ENCODE measurements at regions not wholly inside any gene's neighbourhood (a gene's known extent, or its start where the extent isn't known, plus 50 kb on each side); places are given as distances from the start of the nearest gene placed in this dataset.

- Histone ChIP-seq H3K36me3 (ENCODE audit: insufficient read depth, low read length) (no peaks in the 10 kb centered on the region), H3K4me2 (ENCODE audit: insufficient read depth, low read length) (no peak overlapping the region), H3K27ac (ENCODE audit: low read depth, low read length) (no peak overlapping the region), H4K20me1 (ENCODE audit: insufficient read depth, low read length) (no peaks in the 10 kb centered on the region), H3K4me1 (ENCODE audit: insufficient read depth, low read length) (no peaks in the 10 kb centered on the region), H2AFZ (ENCODE audit: low read length) (no peak overlapping the region), H3K4me3 (ENCODE audit: insufficient read depth, low read length) (no peak overlapping the region), H3K27me3 (ENCODE audit: insufficient read depth, low read length) (peaks cover 17% of the 10 kb centered on the region), H3K9me3 (ENCODE audit: low read depth, low read length) (no peaks in the 10 kb centered on the region), H3K79me2 (ENCODE audit: insufficient read depth, low read length) (no peaks in the 10 kb centered on the region)
- no peak for TF ChIP-seq CTCF (IDR thresholded peaks at IDR 0.05; ENCODE audit: extremely low read depth, low read depth, low read length)
- peak; percentile 92 for DNase-seq (ENCODE audit: insufficient read length, low spot score, missing footprints)
Measured at GRCh38 chr2:120435671-120436459, 89.9 kb downstream of the INHBB start.

GRCh38 chr2:120436460-120436739 is 90.5 kb downstream of the INHBB start:
- Histone ChIP-seq H3K4me3 (ENCODE audit: insufficient read depth, low read length) (no peak overlapping the region), H3K4me2 (ENCODE audit: insufficient read depth, low read length) (no peak overlapping the region), H4K20me1 (ENCODE audit: insufficient read depth, low read length) (no peaks in the 10 kb centered on the region), H3K79me2 (ENCODE audit: insufficient read depth, low read length) (no peaks in the 10 kb centered on the region), H3K4me1 (ENCODE audit: insufficient read depth, low read length) (no peaks in the 10 kb centered on the region), H3K27me3 (ENCODE audit: insufficient read depth, low read length) (peaks cover 14% of the 10 kb centered on the region), H3K9me3 (ENCODE audit: low read depth, low read length) (no peaks in the 10 kb centered on the region), H3K36me3 (ENCODE audit: insufficient read depth, low read length) (no peaks in the 10 kb centered on the region), H3K27ac (ENCODE audit: low read depth, low read length) (no peak overlapping the region), H2AFZ (ENCODE audit: low read length) (no peak overlapping the region)
- DNase-seq (ENCODE audit: insufficient read length, low spot score, missing footprints), result no peak
- no peak for TF ChIP-seq CTCF (IDR thresholded peaks at IDR 0.05; ENCODE audit: extremely low read depth, low read depth, low read length)

GRCh38 chr2:120436885-120437603 is 91.1 kb downstream of the INHBB start:
- H3K9me3 ChIP-seq (ENCODE audit: low read depth, low read length), result no peaks in the 10 kb centered on the region
- no peak overlapping the region for H2AFZ ChIP-seq (ENCODE audit: low read length)
- no peaks in the 10 kb centered on the region for H3K79me2 ChIP-seq (ENCODE audit: insufficient read depth, low read length)
- peak; percentile 89 for DNase-seq (ENCODE audit: insufficient read length, low spot score, missing footprints)
- peaks cover 18% of the 10 kb centered on the region for H3K27me3 ChIP-seq (ENCODE audit: insufficient read depth, low read length)
- no peak overlapping the region for H3K4me3 ChIP-seq (ENCODE audit: insufficient read depth, low read length)
- no peaks in the 10 kb centered on the region for H4K20me1 ChIP-seq (ENCODE audit: insufficient read depth, low read length)
- H3K36me3 ChIP-seq (ENCODE audit: insufficient read depth, low read length), result no peaks in the 10 kb centered on the region
- no peak overlapping the region for H3K4me2 ChIP-seq (ENCODE audit: insufficient read depth, low read length)
- H3K27ac ChIP-seq (ENCODE audit: low read depth, low read length), result no peak overlapping the region
- peak; percentile 58 for TF ChIP-seq CTCF (IDR thresholded peaks at IDR 0.05; ENCODE audit: extremely low read depth, low read depth, low read length)
- peaks cover under 1% of the 10 kb centered on the region for H3K4me1 ChIP-seq (ENCODE audit: insufficient read depth, low read length)

- Histone ChIP-seq H3K4me3 (ENCODE audit: insufficient read depth, low read length) (no peak overlapping the region), H3K27ac (ENCODE audit: low read depth, low read length) (no peak overlapping the region), H3K27me3 (ENCODE audit: insufficient read depth, low read length) (peaks cover 23% of the 10 kb centered on the region), H3K9me3 (ENCODE audit: low read depth, low read length) (no peaks in the 10 kb centered on the region), H4K20me1 (ENCODE audit: insufficient read depth, low read length) (no peaks in the 10 kb centered on the region), H3K36me3 (ENCODE audit: insufficient read depth, low read length) (no peaks in the 10 kb centered on the region), H3K4me2 (ENCODE audit: insufficient read depth, low read length) (no peak overlapping the region), H3K4me1 (ENCODE audit: insufficient read depth, low read length) (peaks cover 6% of the 10 kb centered on the region), H2AFZ (ENCODE audit: low read length) (no peak overlapping the region), H3K79me2 (ENCODE audit: insufficient read depth, low read length) (no peaks in the 10 kb centered on the region)
- DNase-seq (ENCODE audit: insufficient read length, low spot score, missing footprints), result peak; percentile 58
- no peak for TF ChIP-seq CTCF (IDR thresholded peaks at IDR 0.05; ENCODE audit: extremely low read depth, low read depth, low read length)
Measured at GRCh38 chr2:120437604-120438000, 91.7 kb downstream of the INHBB start.
